Left renal cortex interstitium (tissue), 4 donors: ENCODE measurements at regions not wholly inside any gene's neighbourhood (a gene's known extent, or its start where the extent isn't known, plus 50 kb on each side); places are given as distances from the start of the nearest gene placed in this dataset.

Experiments
- DNase-seq, 4 donors: peaks; one replicate each; pipeline ENCODE4 v3.0.0-alpha.2; 2013; ENCODE audit warnings: low read depth in 4 of 4, low spot score in 2 of 4, missing footprints in 1 of 4

- DNase-seq: no peak
These were observed 72.4 kb upstream of the MKLN1 start for GRCh38 chr7:131255242-131255641.

- DNase-seq: no peak
These were observed 66.1 kb upstream of the MKLN1 start for GRCh38 chr7:131261476-131261994.

GRCh38 chr7:131265227-131265626 lies 62.4 kb upstream of the MKLN1 start:
- DNase-seq: no peak

GRCh38 chr7:131267631-131268030 lies 60.0 kb upstream of the MKLN1 start:
- DNase-seq: no peak

DNA sequence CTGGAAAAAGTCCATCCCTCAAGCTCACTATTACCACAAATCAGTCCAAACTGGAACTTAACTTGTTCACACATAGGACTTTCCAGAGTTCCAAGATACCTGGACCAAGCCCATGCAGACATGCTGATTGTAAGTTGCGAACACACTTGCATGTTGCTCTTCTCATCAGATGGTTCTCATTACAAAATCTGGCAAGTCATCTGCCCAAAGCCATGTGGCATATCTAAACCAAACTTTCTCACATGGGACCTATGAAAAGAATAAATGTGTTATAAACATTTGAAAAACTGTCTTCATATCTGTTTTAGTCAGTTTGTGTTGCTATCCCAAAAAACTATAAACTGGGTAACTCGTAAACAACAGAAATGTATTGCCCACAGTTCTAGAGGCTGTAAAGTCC lies 58.8 kb upstream of the MKLN1 start:
- DNase-seq: no peak

- no peak for DNase-seq
These were observed 55.6 kb upstream of the MKLN1 start for GRCh38 chr7:131272086-131272485.

DNA sequence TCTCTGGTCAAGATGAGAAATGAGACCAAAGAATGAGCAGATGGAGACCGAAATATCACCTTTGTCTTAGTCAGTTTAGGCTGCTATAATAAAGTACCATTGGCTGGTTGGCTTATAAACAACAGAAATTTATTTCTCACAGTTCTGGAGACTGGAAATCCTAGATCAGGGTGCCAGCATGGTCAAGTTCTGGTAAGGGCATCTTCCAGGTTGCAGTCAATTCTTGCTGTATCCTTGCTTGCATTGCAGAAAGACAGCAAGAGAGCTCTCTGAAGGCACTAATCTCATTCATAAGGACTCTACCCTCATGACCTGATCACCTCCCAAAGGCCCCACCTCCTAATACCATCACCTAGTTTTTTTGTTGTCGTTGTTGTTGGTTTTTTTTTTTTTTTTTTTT lies 52.7 kb upstream of the MKLN1 start:
- DNase-seq: no peak

GRCh38 chr7:131276190-131276589 lies 51.5 kb upstream of the MKLN1 start:
- DNase-seq: no peak

GRCh38 chr7:131276748-131277147 lies 50.9 kb upstream of the MKLN1 start:
- DNase-seq: no peak
